GM19438 (cell line): ENCODE measurements at regions not wholly inside any gene's neighbourhood (a gene's known extent, or its start where the extent isn't known, plus 50 kb on each side); places are given as distances from the start of the nearest gene placed in this dataset.
"Not testable (repeated sequence)": the region's sequence is repeated elsewhere in the genome, so short reads cannot be mapped to it uniquely, and the experiment has no call there.

ENCODE experiments used
- ATAC-seq: cut with Tn5 transposase; IDR thresholded peaks from one replicate; pipeline ENCODE4 v1.9.1; 2021; ENCODE audit warnings: low read depth; ENCODE audit not compliant: unreplicated experiment

DNA sequence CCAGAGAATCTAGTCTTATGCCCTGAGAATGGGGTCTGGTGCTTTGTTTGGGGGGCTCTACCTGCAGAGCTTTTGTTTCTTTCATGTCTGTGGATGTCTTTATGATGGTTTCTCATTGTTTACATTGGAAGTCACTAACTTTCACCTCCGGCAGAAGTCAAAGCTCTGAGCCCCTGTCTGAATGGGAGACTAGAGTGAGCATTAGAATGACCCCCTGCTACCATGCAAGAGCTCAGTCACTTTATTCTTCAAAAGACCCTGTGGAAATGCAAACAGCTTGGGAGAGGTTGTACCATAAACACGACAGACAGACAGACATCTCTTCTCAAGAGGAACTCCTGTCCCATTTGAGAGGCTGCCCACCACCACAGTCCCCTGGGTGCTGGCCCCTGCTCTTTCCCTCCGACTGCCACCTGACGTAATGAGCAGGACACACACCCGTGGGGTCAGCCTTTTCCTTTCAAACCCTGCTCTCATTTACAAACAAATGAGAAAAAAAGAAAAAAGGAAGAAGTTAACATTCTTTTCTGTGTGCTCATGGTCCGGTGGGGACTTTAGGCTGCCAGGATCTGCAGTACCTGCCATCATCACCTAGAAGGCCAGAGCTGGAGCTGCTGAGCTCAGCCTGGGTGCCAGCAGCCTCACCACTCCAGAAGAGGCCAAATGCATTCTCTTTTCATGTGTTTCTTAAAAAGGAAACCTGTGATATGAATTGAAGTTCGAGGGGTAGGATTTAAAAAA lies 91.6 kb downstream of the FZD1 start:
- ATAC-seq: no peak

DNA sequence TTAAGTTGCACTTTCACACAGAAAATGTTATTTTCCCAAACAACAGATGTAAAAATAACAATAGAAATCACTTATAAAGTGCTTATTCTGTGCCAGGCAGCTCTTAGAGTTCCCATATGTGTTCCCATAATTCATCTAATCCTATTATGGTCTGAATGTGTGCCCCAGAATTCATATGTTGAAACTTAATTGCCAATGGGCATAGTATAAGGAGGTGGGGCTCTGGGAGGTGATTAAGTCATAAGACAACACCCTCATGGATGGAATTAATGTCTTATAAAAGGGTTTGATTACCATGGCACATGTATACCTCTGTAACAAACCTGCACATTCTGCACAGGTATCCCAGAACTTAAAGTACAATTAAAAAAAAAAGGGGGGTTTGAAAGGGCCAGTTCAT lies 92.7 kb downstream of the FZD1 start:
- no peak for ATAC-seq

DNA sequence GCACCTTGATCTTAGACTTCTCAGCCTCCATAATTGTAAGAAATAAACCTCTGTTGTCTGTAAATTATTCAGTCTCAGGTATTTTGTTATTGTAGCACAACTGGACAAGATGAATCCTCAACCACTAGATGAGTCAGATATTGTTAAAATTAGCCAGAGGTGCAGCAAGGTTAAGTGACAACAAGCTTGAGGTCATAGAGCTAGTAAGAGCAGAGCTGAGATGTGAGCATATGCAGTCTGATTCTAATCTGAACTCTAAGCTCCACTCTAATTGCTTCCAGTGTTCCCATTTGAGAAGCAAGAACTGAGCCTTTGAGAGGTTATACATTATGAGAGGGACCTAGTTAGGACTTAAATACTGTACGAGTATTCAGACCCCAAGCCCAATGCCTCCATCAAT lies 93.1 kb downstream of the FZD1 start:
- ATAC-seq: no peak

DNA sequence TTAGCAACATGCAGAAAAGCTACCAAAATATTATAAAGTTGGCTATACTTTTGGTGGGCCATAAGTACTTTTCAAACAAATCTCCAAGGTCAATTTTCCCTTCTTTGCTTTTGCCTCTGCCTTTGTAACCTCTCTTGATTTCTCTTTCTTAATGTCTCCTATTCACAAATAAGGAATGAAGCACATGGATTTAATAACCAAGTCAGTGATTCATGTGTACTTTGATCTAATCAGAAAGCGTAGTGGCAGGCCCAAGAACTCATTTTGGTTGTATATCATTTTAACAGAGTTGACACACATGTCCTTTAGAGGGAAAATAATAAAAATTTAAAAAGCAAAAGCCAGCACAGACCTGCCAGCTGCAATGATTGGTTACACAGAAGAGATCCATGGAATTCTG lies 93.7 kb downstream of the FZD1 start:
- ATAC-seq: no peak

DNA sequence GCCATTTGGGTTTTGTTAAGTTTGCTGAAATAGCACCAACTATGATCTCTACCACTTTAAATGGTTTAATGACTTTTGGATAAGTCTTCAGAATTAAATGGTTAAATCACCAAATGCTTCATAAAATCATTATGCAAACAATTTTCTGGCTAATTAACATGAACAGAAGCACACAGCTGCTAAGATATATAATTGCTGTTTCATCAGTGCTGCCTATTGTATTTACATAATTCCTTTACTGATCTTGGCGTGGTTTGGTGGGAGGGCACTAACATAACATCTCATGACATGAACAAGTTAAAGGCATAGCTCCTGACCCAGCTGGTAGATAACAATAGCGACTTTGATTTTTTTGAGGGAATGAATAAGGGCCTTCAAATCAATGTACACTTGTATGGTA lies 94.1 kb downstream of the FZD1 start:
- ATAC-seq: no peak

DNA sequence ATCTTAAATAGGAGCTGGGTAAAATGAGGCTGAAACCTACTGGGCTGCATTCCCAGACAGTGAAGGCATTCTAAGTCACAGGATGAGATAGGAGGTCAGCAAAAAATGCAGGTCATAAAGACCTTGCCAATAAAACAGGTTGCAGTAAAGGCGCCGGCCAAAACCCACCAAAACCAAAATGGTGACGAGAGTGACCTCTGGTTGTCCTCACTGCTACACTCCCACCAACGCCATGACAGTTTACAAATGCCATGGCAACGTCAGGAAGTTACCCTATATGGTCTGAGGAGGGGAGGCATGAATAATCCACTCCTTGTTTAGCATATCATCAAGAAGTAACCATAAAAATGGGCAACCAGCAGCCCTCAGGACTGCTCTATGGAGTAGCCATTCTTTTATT lies 100.9 kb downstream of the FZD1 start:
- ATAC-seq: not testable (repeated sequence)

DNA sequence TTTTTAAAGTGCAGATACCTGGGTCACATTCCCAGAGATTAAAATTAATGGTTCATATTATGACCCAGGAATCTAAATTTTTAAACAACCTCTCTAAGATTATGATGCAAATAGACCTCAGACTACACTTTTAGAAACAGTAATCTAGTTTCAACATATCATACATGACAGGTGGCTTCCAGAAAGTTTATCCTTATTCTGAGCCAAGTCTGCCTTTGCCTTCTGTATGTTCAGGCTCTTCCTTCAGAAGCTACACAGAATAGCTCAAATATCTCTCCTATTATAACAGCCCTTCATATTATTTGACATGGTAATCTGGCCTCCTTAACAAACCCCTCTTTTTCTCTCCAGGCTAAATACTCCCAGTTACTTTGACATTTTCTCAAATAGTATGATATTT lies 101.9 kb downstream of the FZD1 start:
- no peak for ATAC-seq

DNA sequence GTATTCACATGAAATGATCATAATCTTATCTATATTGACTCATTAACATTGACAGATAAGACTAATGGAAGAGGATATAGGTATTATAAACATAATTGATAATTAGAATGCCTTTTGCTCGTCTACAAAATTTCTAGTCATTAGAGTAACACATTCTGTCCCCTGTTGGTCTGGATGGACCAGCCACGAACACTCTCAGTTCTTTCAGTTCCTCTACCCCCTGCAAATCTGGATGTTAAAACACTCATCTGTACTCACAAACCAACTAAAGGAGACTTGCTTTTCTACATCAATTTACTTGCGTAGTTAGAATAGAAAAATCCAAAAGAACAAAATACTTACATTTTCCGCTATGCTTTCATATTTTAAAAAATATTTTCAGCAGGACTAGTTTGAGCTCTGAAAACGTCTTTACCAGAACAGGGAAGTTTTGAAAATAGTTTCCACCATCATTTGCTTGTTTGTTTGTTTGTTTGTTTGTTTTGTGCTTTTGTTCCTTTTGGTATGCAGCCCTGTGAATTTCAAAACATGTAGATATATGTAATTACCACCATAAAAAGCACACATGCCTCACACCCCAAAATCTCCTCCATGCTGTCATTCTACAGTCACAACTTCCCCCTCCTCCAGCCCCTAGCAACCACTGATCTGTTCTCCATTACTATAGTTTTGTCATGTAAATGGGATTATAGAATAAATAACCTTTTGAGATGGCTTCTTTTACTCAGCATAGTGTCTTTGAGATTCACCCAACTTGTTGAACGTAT lies 103.8 kb downstream of the FZD1 start:
- ATAC-seq: no peak

DNA sequence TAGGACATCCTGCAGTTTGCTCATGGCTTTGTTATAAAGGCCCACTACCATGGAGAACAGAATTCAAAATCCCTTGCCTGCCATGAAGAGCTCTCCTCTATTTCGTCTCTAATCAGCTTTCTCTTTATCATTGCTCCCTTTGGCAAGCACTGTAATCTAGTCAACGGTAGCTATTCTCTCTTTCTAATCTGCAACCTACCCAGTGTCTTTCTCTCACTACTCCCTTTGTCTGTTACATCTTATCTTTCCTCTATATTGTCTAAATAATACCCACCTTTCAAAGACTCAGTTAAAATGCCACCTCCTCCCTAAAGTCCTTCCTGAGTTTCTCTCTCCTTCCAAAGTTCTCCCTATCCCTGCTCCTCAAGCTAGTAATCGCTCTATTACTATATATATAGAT lies 108.1 kb downstream of the FZD1 start:
- ATAC-seq: no peak

DNA sequence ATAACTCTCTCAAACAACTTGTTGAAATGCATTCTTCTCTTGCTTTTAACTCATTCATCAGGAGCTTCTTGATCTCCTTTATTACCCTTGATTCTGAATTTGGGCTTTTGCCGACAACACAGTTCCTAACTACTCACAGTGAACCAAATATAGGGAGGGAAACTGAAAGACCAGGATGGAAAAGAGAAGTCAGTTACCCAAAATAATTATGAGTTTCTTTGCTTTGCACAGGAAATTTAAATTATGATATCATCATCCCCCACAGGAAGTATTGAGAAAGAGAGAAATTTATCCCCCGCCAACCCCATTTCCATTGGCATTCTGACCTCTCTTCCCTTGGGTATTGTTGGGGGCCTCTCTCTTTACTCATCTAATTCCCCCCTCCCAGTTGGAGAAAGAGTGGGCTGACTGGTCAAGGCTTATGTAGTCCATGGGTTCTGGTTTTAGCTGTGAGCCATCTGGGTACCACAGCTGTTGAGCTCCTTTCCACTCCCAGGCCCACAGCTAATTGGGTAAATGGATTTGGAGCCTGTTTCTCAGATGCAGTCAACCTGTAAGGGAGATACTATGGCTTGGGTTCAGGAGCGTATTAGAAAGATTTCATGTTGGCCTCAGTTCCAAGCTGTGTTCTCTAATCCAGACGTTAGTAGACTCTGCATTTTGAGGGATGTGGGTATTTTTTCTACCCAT lies 109.0 kb downstream of the FZD1 start:
- no peak for ATAC-seq

DNA sequence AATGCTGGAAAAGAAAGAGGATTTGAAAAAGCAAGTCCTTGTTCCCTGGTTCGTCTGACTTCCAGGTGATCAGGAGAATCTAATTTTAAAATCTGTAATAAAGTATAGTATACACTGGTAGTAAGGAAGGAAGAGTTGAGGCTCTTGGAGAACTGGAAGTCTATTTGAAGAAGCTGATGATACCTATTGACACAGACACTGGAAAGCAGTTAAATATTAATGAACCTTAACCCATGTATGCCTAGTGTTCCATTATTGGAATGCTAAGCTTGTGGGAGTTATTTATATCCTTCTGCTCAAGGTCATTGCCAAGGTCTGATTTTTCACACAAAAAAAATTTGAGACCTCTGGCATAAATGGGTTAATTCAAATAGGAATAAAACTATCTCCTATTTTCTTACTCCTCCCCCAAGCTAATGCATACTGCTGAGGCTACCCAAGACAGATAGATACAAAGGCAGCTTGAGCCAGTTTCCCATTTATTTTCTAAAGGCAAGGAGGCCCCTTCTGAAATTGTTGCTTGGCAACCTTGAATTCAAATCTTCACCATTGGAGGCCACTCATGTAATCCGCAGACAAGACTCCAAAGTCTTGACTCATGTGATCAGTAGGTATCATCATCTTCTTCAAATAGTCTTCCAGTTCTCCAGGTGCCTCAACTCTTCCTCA lies 110.2 kb downstream of the FZD1 start:
- no peak for ATAC-seq

DNA sequence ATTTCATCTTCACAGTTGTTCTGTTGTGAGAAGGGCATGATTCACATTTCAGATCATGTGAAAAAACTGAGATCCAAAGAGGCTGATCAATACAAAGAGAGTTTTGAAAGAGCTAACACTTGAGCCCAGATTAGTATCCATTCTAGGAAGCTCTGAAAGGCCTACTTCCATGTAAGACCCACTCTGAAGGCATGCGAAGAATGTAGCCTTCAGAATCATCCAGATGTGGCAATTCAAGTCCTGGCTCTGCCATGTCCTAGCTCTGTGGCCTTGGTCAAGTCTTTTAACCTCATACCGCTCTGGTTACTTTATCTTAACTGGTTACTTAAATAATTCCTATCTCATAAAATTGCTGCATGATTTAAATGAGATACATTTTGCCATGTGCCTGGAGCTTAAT lies 111.1 kb downstream of the FZD1 start:
- no peak for ATAC-seq

DNA sequence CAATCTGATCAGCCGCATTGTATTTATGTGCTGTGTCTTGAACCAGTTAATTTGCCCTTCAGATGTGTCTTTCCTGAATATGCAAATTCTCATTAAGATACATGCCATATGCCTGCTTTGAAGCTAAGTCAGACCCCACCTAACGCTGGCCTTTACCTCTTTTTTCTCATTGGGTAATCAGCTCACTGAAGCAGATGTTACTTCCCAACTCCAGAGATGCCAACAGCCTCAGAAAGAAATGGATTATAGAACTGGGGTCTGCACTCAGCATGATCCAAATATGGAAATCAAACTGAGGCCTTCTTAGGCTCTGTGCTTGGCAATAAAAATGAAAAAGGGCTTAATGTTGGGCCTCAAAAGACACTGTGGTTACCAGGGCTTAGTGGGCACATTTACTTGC lies 113.9 kb downstream of the FZD1 start:
- ATAC-seq: no peak

DNA sequence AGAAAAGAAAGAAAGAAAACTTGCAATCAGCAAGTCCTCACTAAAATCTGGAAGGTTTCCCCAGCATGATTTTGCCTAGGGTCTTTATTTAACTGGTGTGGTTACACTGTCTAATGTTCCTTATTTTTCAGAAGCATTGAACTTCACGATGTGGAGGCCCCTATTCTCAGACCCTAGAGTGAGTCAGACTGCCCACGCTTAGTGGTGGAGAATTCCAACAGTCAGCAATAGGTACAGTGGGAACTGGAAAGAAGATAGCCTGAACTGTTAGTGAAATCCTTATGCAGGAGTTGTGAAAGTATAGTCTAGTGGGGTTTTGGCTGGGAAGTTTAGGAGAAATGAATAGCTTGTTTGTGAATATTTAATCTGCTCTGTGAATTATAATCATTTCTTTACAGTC lies 115.0 kb downstream of the FZD1 start:
- ATAC-seq: no peak

DNA sequence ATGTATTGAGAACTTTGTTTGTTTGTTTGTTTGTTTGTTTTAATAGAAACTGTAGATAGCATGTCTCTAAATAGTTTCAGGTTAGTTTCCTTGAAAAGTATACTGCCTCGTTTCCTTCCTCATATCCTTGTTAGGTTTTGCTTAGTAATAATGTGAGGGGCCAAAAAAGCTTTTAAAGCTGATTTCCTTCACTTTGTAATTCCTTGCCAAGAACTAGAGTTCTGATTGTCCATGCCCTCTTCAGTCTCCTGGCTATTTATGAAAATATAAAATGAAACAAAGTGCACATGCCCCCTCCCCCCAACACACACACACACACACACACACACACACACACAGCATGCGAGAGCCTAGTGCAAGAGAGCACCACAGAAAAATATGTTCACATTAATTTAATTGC lies 115.8 kb downstream of the FZD1 start:
- ATAC-seq: no peak

DNA sequence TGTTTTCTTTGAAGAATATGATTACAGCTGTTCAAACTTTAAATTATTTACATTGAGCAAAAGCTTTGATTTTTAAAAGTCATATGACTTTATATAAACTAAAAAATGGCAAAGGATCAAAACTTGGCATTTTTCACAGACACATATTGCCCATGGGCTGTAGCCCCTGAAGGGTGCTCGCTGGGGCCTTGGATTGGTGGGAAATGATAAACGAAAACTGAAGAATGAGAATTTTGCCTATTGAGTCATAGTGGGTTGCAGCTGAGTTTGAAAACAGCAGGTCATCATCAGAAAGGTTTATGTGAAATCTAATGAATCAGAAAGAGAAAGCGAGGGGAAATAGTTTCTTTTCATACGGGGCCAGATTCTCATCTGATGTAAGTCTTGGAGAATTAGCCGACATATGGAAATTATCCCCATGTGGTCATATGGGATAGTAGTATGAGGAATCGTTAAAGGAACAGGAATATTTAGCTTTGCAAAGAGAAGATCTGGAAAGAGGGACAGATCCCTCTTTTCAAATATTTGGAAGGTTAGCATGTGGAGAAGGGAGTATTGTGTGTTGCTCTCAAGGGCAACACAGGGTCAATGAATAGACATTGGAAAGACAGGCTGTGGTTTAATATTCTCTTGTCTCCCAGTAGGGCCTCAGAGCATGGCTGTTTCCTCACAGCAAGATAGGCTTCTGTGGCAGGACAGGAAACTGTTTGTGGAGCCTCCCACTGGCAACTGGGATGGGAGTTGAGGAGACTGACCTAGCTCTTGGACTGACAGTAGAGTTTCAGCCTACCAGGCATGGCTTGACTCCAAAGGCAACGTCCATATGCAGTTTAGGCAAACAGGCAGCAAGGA lies 119.0 kb downstream of the FZD1 start:
- no peak for ATAC-seq

DNA sequence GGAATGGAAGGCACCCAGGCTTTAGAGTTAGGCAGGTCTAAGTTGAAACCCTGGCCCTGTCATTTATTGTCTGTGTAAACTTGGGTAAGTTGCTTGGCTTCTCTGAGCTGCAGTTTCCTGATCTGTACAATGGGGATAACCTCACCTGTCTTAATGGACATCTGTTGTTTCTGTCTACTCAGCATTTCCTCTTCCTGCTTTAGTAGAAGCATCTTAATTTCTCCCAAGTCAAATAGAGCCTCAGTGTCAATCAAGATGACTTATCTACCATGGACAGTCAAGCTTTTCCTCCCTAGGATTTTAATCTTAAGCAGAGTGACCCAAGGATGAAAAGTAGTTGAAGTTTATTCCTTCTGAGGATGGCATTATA lies 119.7 kb downstream of the FZD1 start:
- ATAC-seq: no peak

DNA sequence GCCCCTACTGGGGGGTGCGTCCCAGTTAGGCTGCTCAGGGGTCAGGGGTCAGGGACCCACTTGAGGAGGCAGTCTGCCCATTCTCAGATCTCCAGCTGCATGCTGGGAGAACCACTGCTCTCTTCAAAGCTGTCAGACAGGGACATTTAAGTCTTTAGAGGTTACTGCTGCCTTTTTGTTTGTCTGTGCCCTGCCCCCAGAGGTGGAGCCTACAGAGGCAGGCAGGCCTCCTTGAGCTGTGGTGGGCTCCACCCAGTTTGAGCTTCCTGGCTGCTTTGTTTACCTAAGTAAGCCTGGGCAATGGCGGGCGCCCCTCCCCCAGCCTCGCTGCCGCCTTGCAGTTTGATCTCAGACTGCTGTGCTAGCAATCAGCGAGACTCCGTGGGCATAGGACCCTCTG lies 130.5 kb downstream of the FZD1 start:
- not testable (repeated sequence) for ATAC-seq

DNA sequence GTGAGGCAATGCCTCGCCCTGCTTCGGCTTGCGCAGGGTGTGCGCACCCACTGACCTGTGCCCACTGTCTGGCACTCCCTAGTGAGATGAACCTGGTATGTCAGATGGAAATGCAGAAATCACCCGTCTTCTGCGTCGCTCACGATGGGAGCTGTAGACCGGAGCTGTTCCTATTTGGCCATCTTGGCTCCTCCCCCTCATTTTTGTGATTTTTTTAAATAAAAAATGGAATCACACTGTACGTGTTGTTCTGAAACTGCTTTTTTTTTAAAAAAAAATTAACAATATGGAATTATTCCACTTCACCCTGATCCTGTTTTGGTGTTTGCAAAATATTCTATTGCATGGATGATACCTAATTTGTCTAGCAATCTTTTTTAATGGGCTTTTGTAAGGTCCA lies 131.1 kb downstream of the FZD1 start:
- not testable (repeated sequence) for ATAC-seq

DNA sequence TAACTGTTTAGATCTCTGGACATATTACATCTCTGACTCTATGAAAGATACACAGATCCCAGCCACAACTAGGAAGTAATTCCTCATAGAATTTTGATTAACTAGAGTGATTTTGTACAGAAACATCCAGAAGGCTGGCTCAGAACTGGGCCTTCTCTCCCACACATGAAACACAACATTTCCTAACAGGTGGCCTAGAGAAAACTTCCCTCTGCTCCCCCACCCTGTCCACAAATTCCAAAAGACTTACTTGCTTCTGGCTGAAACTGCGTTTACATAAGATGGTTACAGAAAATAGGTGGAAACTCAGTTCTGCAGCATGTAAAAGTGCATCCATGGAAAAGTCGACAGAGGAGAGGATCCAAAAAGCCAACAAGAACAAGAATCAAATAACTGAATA lies 132.9 kb downstream of the FZD1 start:
- no peak for ATAC-seq
